Thyroid gland (tissue), 4 donors: ENCODE measurements at regions not wholly inside any gene's neighbourhood (a gene's known extent, or its start where the extent isn't known, plus 50 kb on each side); places are given as distances from the start of the nearest gene placed in this dataset.

Source experiments
- DNase-seq, 2 donors: peaks; one replicate each; pipeline ENCODE4 v3.0.0-alpha.2; 2019
- H3K27ac ChIP-seq, 3 donors: fragments of 200-600 bp; sonication (generic); 1 replicate in 2 of 3; 2 replicates in 1 of 3; pipeline ENCODE4 v1.5.1; 2016 to 2019; ENCODE audit warnings: mild to moderate bottlenecking in 1 of 3, moderate library complexity in 1 of 3
- H3K27me3 ChIP-seq: fragments of 200-600 bp; sonication (generic); one replicate; pipeline ENCODE4 v1.5.1; 2019
- H3K36me3 ChIP-seq, 2 donors: fragments of 200-600 bp; sonication (generic); one replicate each; pipeline ENCODE4 v1.5.1; 2016 to 2019
- H3K4me1 ChIP-seq, 2 donors: fragments of 200-600 bp; sonication (generic); one replicate each; pipeline ENCODE4 v1.5.1; 2017 to 2019
- H3K4me3 ChIP-seq, 3 donors: fragments of 200-600 bp; sonication (generic); replicated peaks in 1 of 3; 1 replicate in 2 of 3; 2 replicates in 1 of 3; pipeline ENCODE4 v1.5.1; 2016; ENCODE audit warnings: mild to moderate bottlenecking in 1 of 3
- H3K9me3 ChIP-seq: fragments of 200-600 bp; sonication (generic); one replicate; pipeline ENCODE4 v1.5.1; 2017
- POLR2A ChIP-seq, 2 donors: fragments of 450-650 bp; IDR thresholded peaks; one replicate each; pipeline ENCODE4 v1.6.1; 2017; ENCODE audit warnings: antibody characterized with exemption in 2 of 2, mild to moderate bottlenecking in 2 of 2, moderate library complexity in 1 of 2
- WGBS, 2 donors: methylation state at CpG; one replicate each; pipeline ENCODE4 v1.1.5; 2017; 5-methylcytosine and 5-hydroxymethylcytosine counted together
- intact Hi-C: fragments of 100-400 bp; cut with DNase I; formaldehyde crosslinking; loops from one replicate; pipeline ENCODE4 v1.15.1; 2023
- TF ChIP-seq, protein P1 (sequence below), 6 experiments: fragments of 200-600 bp in 3 of 6; fragments of 450-650 bp in 3 of 6; sonication (generic) in 3 of 6; IDR thresholded peaks; one replicate each; pipeline ENCODE4 v1.5.1; 2016 to 2019; ENCODE audit warnings: antibody characterized with exemption in 6 of 6, mild to moderate bottlenecking in 2 of 6, inconsistent platforms in 1 of 6, moderate library complexity in 1 of 6

- 80 to 85% methylated on average over 4 of the region's 6 CpGs for WGBS, 2 donors
Observed at GRCh38 chr9:135251331-135251761, 163.9 kb downstream of the OLFM1 start.

GRCh38 chr9:135251996-135252760 is 164.7 kb downstream of the OLFM1 start:
- Histone ChIP-seq H3K27ac (no peak overlapping the region), H3K4me1 (no peaks in the 10 kb centered on the region), H3K9me3 (no peaks in the 10 kb centered on the region), H3K4me3 (no peak overlapping the region), H3K36me3 (no peaks in the 10 kb centered on the region), H3K27me3 (no peaks in the 10 kb centered on the region)
- intact Hi-C loops = no loop called here
- TF ChIP-seq, protein P1, sequence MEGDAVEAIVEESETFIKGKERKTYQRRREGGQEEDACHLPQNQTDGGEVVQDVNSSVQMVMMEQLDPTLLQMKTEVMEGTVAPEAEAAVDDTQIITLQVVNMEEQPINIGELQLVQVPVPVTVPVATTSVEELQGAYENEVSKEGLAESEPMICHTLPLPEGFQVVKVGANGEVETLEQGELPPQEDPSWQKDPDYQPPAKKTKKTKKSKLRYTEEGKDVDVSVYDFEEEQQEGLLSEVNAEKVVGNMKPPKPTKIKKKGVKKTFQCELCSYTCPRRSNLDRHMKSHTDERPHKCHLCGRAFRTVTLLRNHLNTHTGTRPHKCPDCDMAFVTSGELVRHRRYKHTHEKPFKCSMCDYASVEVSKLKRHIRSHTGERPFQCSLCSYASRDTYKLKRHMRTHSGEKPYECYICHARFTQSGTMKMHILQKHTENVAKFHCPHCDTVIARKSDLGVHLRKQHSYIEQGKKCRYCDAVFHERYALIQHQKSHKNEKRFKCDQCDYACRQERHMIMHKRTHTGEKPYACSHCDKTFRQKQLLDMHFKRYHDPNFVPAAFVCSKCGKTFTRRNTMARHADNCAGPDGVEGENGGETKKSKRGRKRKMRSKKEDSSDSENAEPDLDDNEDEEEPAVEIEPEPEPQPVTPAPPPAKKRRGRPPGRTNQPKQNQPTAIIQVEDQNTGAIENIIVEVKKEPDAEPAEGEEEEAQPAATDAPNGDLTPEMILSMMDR (IDR thresholded peaks at IDR 0.05) = no peak
- TF ChIP-seq POLR2A (IDR thresholded peaks at IDR 0.05) = no peak
- DNase-seq = no peak
- WGBS, 2 donors = 89% methylated on average over 30 of the region's 30 CpGs

More at GRCh38 chr9:135251331-135251761, 163.9 kb downstream of the OLFM1 start:
- Histone ChIP-seq H3K27me3 (no peaks in the 10 kb centered on the region), H3K27ac (no peak overlapping the region), H3K4me3 (no peak overlapping the region), H3K9me3 (no peaks in the 10 kb centered on the region), H3K4me1 (no peaks in the 10 kb centered on the region), H3K36me3 (no peaks in the 10 kb centered on the region)
- DNase-seq = no peak
- intact Hi-C loops = no loop called here
- TF ChIP-seq, protein P1 (IDR thresholded peaks at IDR 0.05) = no peak
- no peak for TF ChIP-seq POLR2A (IDR thresholded peaks at IDR 0.05)

DNA sequence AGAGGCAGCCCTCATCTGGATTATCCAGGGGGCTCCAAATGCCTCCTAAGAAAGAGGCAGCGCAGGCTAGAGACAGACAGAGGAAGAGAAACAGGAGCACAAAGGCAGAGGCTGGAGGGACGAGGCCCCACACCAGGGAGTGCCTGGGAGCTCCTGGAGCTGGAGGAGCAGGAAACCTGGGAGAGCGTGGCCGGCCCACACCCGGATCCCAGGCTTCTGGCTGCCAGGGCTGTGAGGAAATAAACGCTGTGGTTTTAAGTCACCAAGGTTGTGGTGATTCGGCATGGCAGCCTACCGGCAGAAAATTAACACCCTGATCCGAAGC is 165.5 kb downstream of the OLFM1 start:
- TF ChIP-seq POLR2A (IDR thresholded peaks at IDR 0.05) = no peak
- TF ChIP-seq, protein P1 (IDR thresholded peaks at IDR 0.05) = no peak
- 48 to 61% methylated on average over 9 of the region's 9 CpGs for WGBS, 2 donors
- Histone ChIP-seq H3K9me3 (no peaks in the 10 kb centered on the region), H3K4me1 (no peaks in the 10 kb centered on the region), H3K27ac (no peak overlapping the region), H3K4me3 (no peak overlapping the region), H3K27me3 (no peaks in the 10 kb centered on the region), H3K36me3 (no peaks in the 10 kb centered on the region)
- DNase-seq = no peak
- intact Hi-C loops = no loop called here

DNA sequence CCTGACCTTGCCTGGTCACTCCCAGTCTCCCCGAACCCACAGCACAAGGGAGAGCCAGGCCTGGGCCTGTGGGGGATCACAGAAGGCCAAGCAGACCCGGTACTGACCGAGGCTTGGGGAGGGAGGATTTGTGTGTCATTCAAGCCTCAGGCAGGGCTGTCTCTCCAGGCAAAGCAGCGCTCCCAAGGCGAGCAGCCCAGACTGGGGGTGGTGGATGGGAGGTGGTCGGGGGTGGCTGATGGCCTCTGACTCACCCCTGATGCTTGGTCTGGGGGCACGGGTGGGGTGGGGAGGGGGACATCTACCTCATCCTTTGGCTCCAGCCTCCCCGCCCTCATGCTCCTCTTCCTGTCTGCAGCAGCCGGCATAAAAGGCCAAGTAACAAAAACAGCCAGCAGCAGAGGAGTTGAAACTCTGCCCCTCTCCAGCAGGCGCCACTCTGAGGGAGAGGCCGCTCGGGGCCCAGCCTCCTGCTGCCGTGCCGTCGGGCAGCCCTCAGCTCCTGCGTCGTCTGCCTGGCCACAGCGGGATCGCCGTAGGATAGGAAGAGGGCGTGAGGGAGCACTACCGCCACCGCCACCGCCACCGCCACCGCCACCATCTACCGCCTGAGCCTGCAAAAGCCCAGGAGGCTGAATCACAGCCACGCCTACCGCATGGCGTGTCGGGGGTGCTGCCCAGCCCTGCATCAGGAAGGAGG is 166.0 kb downstream of the OLFM1 start:
- intact Hi-C loops = no loop called here
- DNase-seq = no peak
- Histone ChIP-seq H3K9me3 (no peaks in the 10 kb centered on the region), H3K27me3 (no peaks in the 10 kb centered on the region), H3K36me3 (no peaks in the 10 kb centered on the region), H3K4me3 (no peak overlapping the region), H3K4me1 (no peaks in the 10 kb centered on the region), H3K27ac (no peak overlapping the region)
- WGBS, 2 donors = 37 to 48% methylated on average over 6 to 28 of the region's 31 CpGs
- TF ChIP-seq POLR2A (IDR thresholded peaks at IDR 0.05) = no peak
- TF ChIP-seq, protein P1 (IDR thresholded peaks at IDR 0.05) = no peak
